ENCODE measurements at regions not wholly inside any gene's neighbourhood (a gene's known extent, or its start where the extent isn't known, plus 50 kb on each side); places are given as distances from the start of the nearest gene placed in this dataset.

DNA sequence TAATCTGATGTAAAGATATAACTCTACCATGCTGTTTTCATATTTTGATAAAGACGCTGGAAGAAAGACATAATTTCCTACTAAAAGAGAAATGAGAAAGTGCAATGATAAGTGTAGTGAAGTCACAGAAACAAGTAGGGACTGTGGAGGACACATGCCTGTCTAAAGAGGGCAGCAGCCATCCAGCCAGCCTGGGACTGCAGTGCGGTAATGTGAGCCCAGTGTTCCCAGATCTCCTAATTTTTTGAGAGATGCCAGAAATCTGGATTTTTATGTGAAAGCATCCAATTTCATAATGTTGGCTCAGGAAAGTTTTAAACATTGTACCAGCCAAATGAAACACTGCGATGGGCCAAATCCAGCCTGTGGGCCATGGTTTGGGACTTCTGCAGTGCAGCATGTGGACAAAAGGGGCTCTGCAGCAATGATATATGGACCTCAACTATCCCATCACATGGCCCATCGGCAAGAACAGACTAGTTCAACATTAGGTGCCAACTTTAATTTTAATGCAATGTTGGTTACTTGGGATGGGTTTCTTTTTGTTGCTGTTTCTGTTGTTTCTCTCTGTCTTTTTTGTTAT lies 329.5 kb downstream of the LTN1 start:
- no peaks in the 10 kb centered on the region for H3K27me3 ChIP-seq (replicated peaks; ENCODE audit: insufficient read depth, low read depth, low read length, poor library complexity)
- ChIA-PET POLR2A (ENCODE audit: low non-redundant PET) (no interaction called here), CTCF (no interaction called here)
- H3K4me3 ChIP-seq (ENCODE audit: low read depth, low read length, poor library complexity, severe bottlenecking): no peak overlapping the region
- H3K27ac ChIP-seq (ENCODE audit: low read depth, low read length, poor library complexity, severe bottlenecking): no peak overlapping the region
- H3K4me1 ChIP-seq (ENCODE audit: insufficient read depth, low read length, poor library complexity, severe bottlenecking): no peaks in the 10 kb centered on the region
- H3K9me3 ChIP-seq (ENCODE audit: low read depth, low read length, poor library complexity, severe bottlenecking): no peaks in the 10 kb centered on the region
- H3K36me3 ChIP-seq (ENCODE audit: insufficient read depth, low read length, poor library complexity, severe bottlenecking): no peaks in the 10 kb centered on the region
- no peak for TF ChIP-seq EZH2 (IDR thresholded peaks at IDR 0.05; ENCODE audit: borderline replicate concordance, low read depth, low read length, poor library complexity, severe bottlenecking)
- TF ChIP-seq, protein P1, sequence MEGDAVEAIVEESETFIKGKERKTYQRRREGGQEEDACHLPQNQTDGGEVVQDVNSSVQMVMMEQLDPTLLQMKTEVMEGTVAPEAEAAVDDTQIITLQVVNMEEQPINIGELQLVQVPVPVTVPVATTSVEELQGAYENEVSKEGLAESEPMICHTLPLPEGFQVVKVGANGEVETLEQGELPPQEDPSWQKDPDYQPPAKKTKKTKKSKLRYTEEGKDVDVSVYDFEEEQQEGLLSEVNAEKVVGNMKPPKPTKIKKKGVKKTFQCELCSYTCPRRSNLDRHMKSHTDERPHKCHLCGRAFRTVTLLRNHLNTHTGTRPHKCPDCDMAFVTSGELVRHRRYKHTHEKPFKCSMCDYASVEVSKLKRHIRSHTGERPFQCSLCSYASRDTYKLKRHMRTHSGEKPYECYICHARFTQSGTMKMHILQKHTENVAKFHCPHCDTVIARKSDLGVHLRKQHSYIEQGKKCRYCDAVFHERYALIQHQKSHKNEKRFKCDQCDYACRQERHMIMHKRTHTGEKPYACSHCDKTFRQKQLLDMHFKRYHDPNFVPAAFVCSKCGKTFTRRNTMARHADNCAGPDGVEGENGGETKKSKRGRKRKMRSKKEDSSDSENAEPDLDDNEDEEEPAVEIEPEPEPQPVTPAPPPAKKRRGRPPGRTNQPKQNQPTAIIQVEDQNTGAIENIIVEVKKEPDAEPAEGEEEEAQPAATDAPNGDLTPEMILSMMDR (conservative IDR thresholded peaks at IDR 0.05; ENCODE audit: low read depth, low read length): no peak
- no peak for DNase-seq (ENCODE audit: low spot score)
- BruUV-seq (replicated peaks): no TSS peak
- intact Hi-C loops (cut with micrococcal nuclease; ENCODE audit: unreplicated experiment): no loop called here

DNA sequence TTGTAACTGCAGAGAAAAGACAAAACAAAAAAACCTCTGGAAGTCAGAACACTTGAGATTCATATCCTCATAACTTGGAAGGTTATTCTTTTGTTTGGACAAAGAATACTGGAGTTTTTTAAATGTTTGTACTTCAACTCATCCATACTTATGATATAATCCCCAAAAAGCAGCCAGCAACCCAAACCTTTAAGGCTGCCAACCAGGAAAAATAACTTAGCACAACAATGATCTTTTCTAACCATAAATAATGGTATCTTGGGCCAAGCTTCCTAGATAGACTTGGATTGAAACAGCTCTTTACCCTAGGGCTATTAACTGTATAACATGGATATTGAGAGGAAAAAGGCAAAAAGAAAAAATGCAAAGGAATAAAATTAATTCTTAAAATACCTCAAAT lies 335.1 kb downstream of the LTN1 start:
- intact Hi-C loops (cut with micrococcal nuclease; ENCODE audit: unreplicated experiment): no loop called here
- Histone ChIP-seq H3K4me3 (ENCODE audit: low read depth, low read length, poor library complexity, severe bottlenecking) (no peak overlapping the region), H3K36me3 (ENCODE audit: insufficient read depth, low read length, poor library complexity, severe bottlenecking) (no peaks in the 10 kb centered on the region), H3K27me3 (replicated peaks; ENCODE audit: insufficient read depth, low read depth, low read length, poor library complexity) (no peaks in the 10 kb centered on the region), H3K4me1 (ENCODE audit: insufficient read depth, low read length, poor library complexity, severe bottlenecking) (no peaks in the 10 kb centered on the region), H3K27ac (ENCODE audit: low read depth, low read length, poor library complexity, severe bottlenecking) (no peak overlapping the region), H3K9me3 (ENCODE audit: low read depth, low read length, poor library complexity, severe bottlenecking) (no peaks in the 10 kb centered on the region)
- POLR2A ChIA-PET (ENCODE audit: low non-redundant PET): interaction anchor here (0.6 kb wide), 1 partner anchor 161 kb away, joined by 7 read pairs; no protein-coding TSS in a partner anchor
- TF ChIP-seq EZH2 (IDR thresholded peaks at IDR 0.05; ENCODE audit: borderline replicate concordance, low read depth, low read length, poor library complexity, severe bottlenecking): no peak
- TF ChIP-seq, protein P1 (conservative IDR thresholded peaks at IDR 0.05; ENCODE audit: low read depth, low read length): no peak
- BruUV-seq (replicated peaks): no TSS peak
- CTCF ChIA-PET: no interaction called here
- DNase-seq (ENCODE audit: low spot score): no peak

DNA sequence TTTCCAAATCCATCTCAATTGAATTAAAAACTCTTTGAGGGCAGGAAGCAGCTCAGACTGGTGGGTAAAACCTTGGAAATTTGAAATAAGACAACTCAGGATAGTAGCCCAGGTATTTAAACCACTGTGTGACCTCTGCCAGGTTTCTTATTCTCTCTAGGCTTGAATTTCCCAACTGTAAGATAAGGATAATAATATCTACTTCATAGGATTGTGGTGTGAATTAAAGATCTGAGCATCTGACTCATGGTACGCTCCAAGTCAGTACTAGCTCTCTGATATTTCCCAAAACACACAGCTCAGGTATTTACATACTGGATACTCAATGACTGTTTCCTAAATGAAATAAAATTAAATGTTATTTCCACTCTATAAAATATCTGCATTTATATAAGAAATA lies 337.2 kb downstream of the LTN1 start:
- Histone ChIP-seq H3K9me3 (ENCODE audit: low read depth, low read length, poor library complexity, severe bottlenecking) (no peaks in the 10 kb centered on the region), H3K4me1 (ENCODE audit: insufficient read depth, low read length, poor library complexity, severe bottlenecking) (no peaks in the 10 kb centered on the region), H3K4me3 (ENCODE audit: low read depth, low read length, poor library complexity, severe bottlenecking) (no peak overlapping the region), H3K36me3 (ENCODE audit: insufficient read depth, low read length, poor library complexity, severe bottlenecking) (no peaks in the 10 kb centered on the region), H3K27me3 (replicated peaks; ENCODE audit: insufficient read depth, low read depth, low read length, poor library complexity) (peaks cover 4% of the 10 kb centered on the region), H3K27ac (ENCODE audit: low read depth, low read length, poor library complexity, severe bottlenecking) (no peak overlapping the region)
- ChIA-PET POLR2A (ENCODE audit: low non-redundant PET) (no interaction called here), CTCF (no interaction called here)
- no peak for TF ChIP-seq EZH2 (IDR thresholded peaks at IDR 0.05; ENCODE audit: borderline replicate concordance, low read depth, low read length, poor library complexity, severe bottlenecking)
- TF ChIP-seq, protein P1 (conservative IDR thresholded peaks at IDR 0.05; ENCODE audit: low read depth, low read length): no peak
- BruUV-seq (replicated peaks): no TSS peak
- DNase-seq (ENCODE audit: low spot score): no peak
- intact Hi-C loops (cut with micrococcal nuclease; ENCODE audit: unreplicated experiment): no loop called here

Measured in A673 (cell line).